ENCODE measurements at regions not wholly inside any gene's neighbourhood (a gene's known extent, or its start where the extent isn't known, plus 50 kb on each side); places are given as distances from the start of the nearest gene placed in this dataset.

GRCh38 chr6:23642849-23643248, 483.2 kb upstream of the NRSN1 start:
- H3K36me3 ChIP-seq (ENCODE audit: insufficient read depth, low read length) = no peaks in the 10 kb centered on the region
- no peak overlapping the region for H3K4me3 ChIP-seq (ENCODE audit: low read length, poor library complexity, severe bottlenecking)
- no peaks in the 10 kb centered on the region for H3K9me3 ChIP-seq (ENCODE audit: insufficient read depth, low read depth, low read length)
- H3F3A ChIP-seq (ENCODE audit: low read depth) = no peaks in the 10 kb centered on the region
- no peak for TF ChIP-seq EZH2phosphoT487 (IDR thresholded peaks at IDR 0.05; ENCODE audit: borderline replicate concordance)
- H3K27me3 ChIP-seq (ENCODE audit: insufficient read depth, low read length, poor library complexity, severe bottlenecking) = no peaks in the 10 kb centered on the region
- no peaks in the 10 kb centered on the region for H3K79me2 ChIP-seq (ENCODE audit: insufficient read depth, low read length)
- H3K9ac ChIP-seq (ENCODE audit: low read depth, low read length, poor library complexity, severe bottlenecking) = no peak overlapping the region
- H3K4me2 ChIP-seq (ENCODE audit: low read depth, low read length, poor library complexity, severe bottlenecking) = no peak overlapping the region
- no peaks in the 10 kb centered on the region for H4K20me1 ChIP-seq (ENCODE audit: insufficient read depth, low read length, poor library complexity, severe bottlenecking)
- H3K4me1 ChIP-seq (ENCODE audit: insufficient read depth, low read length, poor library complexity, severe bottlenecking) = no peaks in the 10 kb centered on the region
- no peak overlapping the region for H2AFZ ChIP-seq (ENCODE audit: low read length)
- no peaks in the 10 kb centered on the region for H3K9me2 ChIP-seq (replicated peaks; ENCODE audit: low read depth, low read length)

- Histone ChIP-seq H3K79me2 (ENCODE audit: insufficient read depth, low read length) (no peaks in the 10 kb centered on the region), H3K9me2 (replicated peaks; ENCODE audit: low read depth, low read length) (no peaks in the 10 kb centered on the region), H3K4me2 (ENCODE audit: low read depth, low read length, poor library complexity, severe bottlenecking) (no peak overlapping the region), H3K9ac (ENCODE audit: low read depth, low read length, poor library complexity, severe bottlenecking) (no peak overlapping the region), H3K36me3 (ENCODE audit: insufficient read depth, low read length) (no peaks in the 10 kb centered on the region), H3K4me3 (ENCODE audit: low read length, poor library complexity, severe bottlenecking) (no peak overlapping the region), H3K4me1 (ENCODE audit: insufficient read depth, low read length, poor library complexity, severe bottlenecking) (no peaks in the 10 kb centered on the region), H4K20me1 (ENCODE audit: insufficient read depth, low read length, poor library complexity, severe bottlenecking) (no peaks in the 10 kb centered on the region), H2AFZ (ENCODE audit: low read length) (no peak overlapping the region), H3K27me3 (ENCODE audit: insufficient read depth, low read length, poor library complexity, severe bottlenecking) (no peaks in the 10 kb centered on the region), H3K9me3 (ENCODE audit: insufficient read depth, low read depth, low read length) (no peaks in the 10 kb centered on the region), H3F3A (ENCODE audit: low read depth) (no peaks in the 10 kb centered on the region)
- TF ChIP-seq CTCF (conservative IDR thresholded peaks at IDR 0.05; ENCODE audit: low read length) = no peak
These were observed 479.0 kb upstream of the NRSN1 start for GRCh38 chr6:23647045-23647444.

GRCh38 chr6:23650676-23651075, 475.3 kb upstream of the NRSN1 start:
- no peaks in the 10 kb centered on the region for H3K9me3 ChIP-seq (ENCODE audit: insufficient read depth, low read depth, low read length)
- H4K20me1 ChIP-seq (ENCODE audit: insufficient read depth, low read length, poor library complexity, severe bottlenecking) = no peaks in the 10 kb centered on the region
- no peak overlapping the region for H2AFZ ChIP-seq (ENCODE audit: low read length)
- H3K9me2 ChIP-seq (replicated peaks; ENCODE audit: low read depth, low read length) = no peaks in the 10 kb centered on the region
- no peaks in the 10 kb centered on the region for H3K4me1 ChIP-seq (ENCODE audit: insufficient read depth, low read length, poor library complexity, severe bottlenecking)
- TF ChIP-seq EZH2phosphoT487 (IDR thresholded peaks at IDR 0.05; ENCODE audit: borderline replicate concordance) (no peak), CTCF (conservative IDR thresholded peaks at IDR 0.05; ENCODE audit: low read length) (no peak)
- H3K9ac ChIP-seq (ENCODE audit: low read depth, low read length, poor library complexity, severe bottlenecking) = no peak overlapping the region
- H3K27me3 ChIP-seq (ENCODE audit: insufficient read depth, low read length, poor library complexity, severe bottlenecking) = no peaks in the 10 kb centered on the region
- H3F3A ChIP-seq (ENCODE audit: low read depth) = no peaks in the 10 kb centered on the region
- no peaks in the 10 kb centered on the region for H3K36me3 ChIP-seq (ENCODE audit: insufficient read depth, low read length)
- H3K79me2 ChIP-seq (ENCODE audit: insufficient read depth, low read length) = no peaks in the 10 kb centered on the region
- H3K4me2 ChIP-seq (ENCODE audit: low read depth, low read length, poor library complexity, severe bottlenecking) = no peak overlapping the region
- no peak overlapping the region for H3K4me3 ChIP-seq (ENCODE audit: low read length, poor library complexity, severe bottlenecking)

GRCh38 chr6:23654745-23655144, 471.3 kb upstream of the NRSN1 start:
- Histone ChIP-seq H3K9me3 (ENCODE audit: insufficient read depth, low read depth, low read length) (no peaks in the 10 kb centered on the region), H3K36me3 (ENCODE audit: insufficient read depth, low read length) (no peaks in the 10 kb centered on the region), H3K4me3 (ENCODE audit: low read length, poor library complexity, severe bottlenecking) (no peak overlapping the region), H3F3A (ENCODE audit: low read depth) (no peaks in the 10 kb centered on the region), H3K4me1 (ENCODE audit: insufficient read depth, low read length, poor library complexity, severe bottlenecking) (no peaks in the 10 kb centered on the region), H3K4me2 (ENCODE audit: low read depth, low read length, poor library complexity, severe bottlenecking) (no peak overlapping the region), H4K20me1 (ENCODE audit: insufficient read depth, low read length, poor library complexity, severe bottlenecking) (no peaks in the 10 kb centered on the region), H2AFZ (ENCODE audit: low read length) (no peak overlapping the region), H3K9me2 (replicated peaks; ENCODE audit: low read depth, low read length) (no peaks in the 10 kb centered on the region), H3K79me2 (ENCODE audit: insufficient read depth, low read length) (no peaks in the 10 kb centered on the region), H3K9ac (ENCODE audit: low read depth, low read length, poor library complexity, severe bottlenecking) (no peak overlapping the region), H3K27me3 (ENCODE audit: insufficient read depth, low read length, poor library complexity, severe bottlenecking) (no peaks in the 10 kb centered on the region)
- TF ChIP-seq CTCF (conservative IDR thresholded peaks at IDR 0.05; ENCODE audit: low read length) (no peak), EZH2phosphoT487 (IDR thresholded peaks at IDR 0.05; ENCODE audit: borderline replicate concordance) (no peak)

All from Loucy (cell line).